Mammary epithelial cell (primary cell): ENCODE measurements at regions not wholly inside any gene's neighbourhood (a gene's known extent, or its start where the extent isn't known, plus 50 kb on each side); places are given as distances from the start of the nearest gene placed in this dataset.

Experiments used
- EZH2 ChIP-seq: IDR thresholded peaks from 2 replicates; pipeline ENCODE4 v1.6.1; 2012; ENCODE audit warnings: low read length, inconsistent platforms, borderline replicate concordance
- TF ChIP-seq, protein P1 (sequence below), 2 donors: IDR thresholded peaks in 1 of 2; conservative IDR thresholded peaks in 1 of 2; 2 replicates each; pipeline ENCODE4 v1.5.1; 2011 to 2012; ENCODE audit warnings: inconsistent platforms in 2 of 2, low read length in 2 of 2, mild to moderate bottlenecking in 2 of 2, control low read depth in 1 of 2, low read depth in 1 of 2; ENCODE audit not compliant: insufficient read depth in 1 of 2; ENCODE audit errors: extremely low read depth in 1 of 2

DNA sequence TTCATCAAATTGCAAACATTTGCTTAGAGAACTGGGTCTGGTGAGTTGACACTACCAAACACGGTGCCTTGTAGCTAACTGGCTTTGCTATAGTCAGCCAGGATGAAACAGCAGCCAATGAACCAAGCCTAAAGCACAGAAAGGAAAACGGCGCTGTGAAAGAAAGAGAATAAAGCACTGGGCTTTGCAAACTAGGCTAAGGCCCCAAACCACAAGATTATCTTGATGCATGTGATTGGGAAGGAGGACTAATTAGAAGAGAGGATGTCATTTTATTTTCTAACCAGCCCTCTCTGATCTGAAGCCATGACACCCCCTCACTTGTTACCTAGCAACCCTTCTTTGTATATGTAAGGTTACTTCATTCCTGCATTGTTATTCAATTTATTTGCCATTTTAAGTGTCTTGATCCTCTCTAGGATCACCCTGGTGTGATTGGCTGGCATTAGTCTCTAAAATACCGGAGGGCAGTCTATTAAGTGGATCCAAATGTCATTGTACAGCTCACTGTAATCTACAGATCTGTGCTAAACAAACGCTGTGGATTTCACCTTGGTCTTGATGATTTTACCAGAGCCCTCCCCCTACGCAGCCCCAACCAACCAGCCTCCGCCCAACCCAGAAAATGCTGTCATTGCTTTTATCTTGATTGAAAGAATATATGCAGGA lies 395.4 kb upstream of the ACVR2A start:
- TF ChIP-seq, protein P1, sequence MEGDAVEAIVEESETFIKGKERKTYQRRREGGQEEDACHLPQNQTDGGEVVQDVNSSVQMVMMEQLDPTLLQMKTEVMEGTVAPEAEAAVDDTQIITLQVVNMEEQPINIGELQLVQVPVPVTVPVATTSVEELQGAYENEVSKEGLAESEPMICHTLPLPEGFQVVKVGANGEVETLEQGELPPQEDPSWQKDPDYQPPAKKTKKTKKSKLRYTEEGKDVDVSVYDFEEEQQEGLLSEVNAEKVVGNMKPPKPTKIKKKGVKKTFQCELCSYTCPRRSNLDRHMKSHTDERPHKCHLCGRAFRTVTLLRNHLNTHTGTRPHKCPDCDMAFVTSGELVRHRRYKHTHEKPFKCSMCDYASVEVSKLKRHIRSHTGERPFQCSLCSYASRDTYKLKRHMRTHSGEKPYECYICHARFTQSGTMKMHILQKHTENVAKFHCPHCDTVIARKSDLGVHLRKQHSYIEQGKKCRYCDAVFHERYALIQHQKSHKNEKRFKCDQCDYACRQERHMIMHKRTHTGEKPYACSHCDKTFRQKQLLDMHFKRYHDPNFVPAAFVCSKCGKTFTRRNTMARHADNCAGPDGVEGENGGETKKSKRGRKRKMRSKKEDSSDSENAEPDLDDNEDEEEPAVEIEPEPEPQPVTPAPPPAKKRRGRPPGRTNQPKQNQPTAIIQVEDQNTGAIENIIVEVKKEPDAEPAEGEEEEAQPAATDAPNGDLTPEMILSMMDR (conservative IDR thresholded peaks at IDR 0.05 in 1 of 2, IDR thresholded peaks at IDR 0.05 in 1 of 2; ENCODE audit: extremely low read depth in 1 of 2, insufficient read depth in 1 of 2, low read depth in 1 of 2, low read length in 2 of 2): no peak
- TF ChIP-seq EZH2: no peak
